GM10266 (cell line): ENCODE measurements at regions not wholly inside any gene's neighbourhood (a gene's known extent, or its start where the extent isn't known, plus 50 kb on each side); places are given as distances from the start of the nearest gene placed in this dataset.

ENCODE experiments used
- DNase-seq: peaks from one replicate; pipeline ENCODE4 v3.0.0; 2012; ENCODE audit errors: extremely low spot score
- TF ChIP-seq, protein P1 (sequence below): IDR thresholded peaks from 2 replicates; pipeline ENCODE4 v1.5.1; 2012; ENCODE audit warnings: mild to moderate bottlenecking, low read depth; ENCODE audit not compliant: control insufficient read depth, insufficient read depth; ENCODE audit errors: missing control alignments

DNA sequence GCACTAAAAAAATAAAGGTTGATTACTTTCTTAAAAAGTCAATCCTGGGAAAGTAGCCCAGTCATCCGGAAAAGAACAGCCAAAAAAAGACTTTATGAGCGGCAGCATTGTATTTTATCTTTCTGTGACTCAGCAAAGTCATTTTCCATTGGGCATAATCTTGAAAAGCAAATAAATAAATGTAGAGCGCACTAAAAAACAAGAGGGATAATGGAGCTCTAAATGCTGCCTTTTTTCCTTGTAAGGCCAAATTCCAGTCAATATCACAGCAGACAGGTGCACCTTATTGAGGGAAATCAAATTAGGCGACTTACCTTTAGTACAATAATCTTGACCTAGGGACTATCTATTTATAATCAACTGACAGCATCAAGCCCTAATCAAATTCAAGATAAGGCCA is 266.8 kb downstream of the MTRR start:
- TF ChIP-seq, protein P1, sequence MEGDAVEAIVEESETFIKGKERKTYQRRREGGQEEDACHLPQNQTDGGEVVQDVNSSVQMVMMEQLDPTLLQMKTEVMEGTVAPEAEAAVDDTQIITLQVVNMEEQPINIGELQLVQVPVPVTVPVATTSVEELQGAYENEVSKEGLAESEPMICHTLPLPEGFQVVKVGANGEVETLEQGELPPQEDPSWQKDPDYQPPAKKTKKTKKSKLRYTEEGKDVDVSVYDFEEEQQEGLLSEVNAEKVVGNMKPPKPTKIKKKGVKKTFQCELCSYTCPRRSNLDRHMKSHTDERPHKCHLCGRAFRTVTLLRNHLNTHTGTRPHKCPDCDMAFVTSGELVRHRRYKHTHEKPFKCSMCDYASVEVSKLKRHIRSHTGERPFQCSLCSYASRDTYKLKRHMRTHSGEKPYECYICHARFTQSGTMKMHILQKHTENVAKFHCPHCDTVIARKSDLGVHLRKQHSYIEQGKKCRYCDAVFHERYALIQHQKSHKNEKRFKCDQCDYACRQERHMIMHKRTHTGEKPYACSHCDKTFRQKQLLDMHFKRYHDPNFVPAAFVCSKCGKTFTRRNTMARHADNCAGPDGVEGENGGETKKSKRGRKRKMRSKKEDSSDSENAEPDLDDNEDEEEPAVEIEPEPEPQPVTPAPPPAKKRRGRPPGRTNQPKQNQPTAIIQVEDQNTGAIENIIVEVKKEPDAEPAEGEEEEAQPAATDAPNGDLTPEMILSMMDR, result no peak
- no peak for DNase-seq

DNA sequence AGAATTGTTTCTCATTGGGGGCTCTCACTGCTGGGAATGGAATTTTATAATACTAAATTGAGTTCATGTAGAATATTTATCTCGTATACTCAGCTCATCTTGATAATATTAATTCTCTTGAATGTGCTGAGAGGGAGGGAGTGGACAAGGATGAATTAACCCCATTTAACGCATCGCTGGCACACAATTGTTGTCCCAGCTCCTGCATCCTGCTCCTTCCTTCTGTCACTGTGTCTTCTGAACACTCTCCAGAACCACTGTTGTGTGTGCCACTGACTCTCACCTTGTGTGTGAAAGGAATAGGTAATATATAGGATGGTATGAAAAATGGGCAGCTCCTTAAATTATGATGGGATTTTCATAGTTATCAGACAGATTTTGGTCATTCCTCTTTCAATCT is 267.3 kb downstream of the MTRR start:
- no peak for DNase-seq
- TF ChIP-seq, protein P1, result no peak

DNA sequence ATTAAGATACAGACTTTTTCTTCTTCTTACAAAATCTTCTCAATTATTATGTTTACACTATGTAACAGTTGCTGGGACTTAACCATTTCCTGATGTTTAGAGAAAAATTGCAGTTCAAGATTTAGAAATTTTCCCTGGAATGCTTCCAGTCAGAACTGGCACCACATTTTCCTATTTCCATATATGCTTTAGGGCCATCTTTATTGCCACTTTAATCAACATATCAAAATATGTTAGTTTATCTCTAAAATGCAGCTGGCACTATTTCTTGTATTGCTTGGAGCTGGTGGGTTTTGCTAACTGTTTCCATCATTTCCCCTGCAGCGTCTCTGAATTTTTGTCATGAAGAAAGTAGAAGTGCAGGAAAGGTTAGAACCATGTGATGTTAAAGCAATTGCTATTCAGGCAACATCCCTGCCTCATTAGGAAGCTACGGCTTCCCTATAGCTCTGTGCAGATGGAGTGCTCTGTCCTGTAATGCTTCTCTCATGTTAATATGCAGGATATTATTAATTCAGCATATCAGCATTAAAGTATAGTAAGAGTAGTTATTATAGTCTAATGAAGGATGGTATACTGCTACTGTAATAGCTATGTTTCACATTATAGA is 269.1 kb downstream of the MTRR start:
- TF ChIP-seq, protein P1, result no peak
- DNase-seq, result no peak

DNA sequence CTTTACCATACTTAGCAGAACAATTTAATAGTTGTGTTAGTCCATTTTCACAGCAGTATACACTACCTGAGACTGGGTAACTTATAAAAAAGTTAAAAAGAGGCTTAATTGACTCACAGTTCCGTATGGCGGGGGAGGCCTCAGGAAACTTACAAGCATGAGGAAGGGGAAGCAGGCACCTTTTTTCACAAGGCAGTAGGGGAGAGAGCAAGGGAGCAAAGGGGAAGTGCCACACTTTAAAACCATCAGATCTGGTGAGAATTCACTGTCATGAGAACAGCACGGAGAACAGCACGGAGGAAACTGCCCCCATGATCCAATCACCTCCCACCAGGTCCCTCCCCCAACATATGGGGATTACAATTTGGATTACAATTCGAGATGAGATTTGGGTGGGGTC is 269.9 kb downstream of the MTRR start:
- TF ChIP-seq, protein P1, result no peak
- DNase-seq, result no peak

DNA sequence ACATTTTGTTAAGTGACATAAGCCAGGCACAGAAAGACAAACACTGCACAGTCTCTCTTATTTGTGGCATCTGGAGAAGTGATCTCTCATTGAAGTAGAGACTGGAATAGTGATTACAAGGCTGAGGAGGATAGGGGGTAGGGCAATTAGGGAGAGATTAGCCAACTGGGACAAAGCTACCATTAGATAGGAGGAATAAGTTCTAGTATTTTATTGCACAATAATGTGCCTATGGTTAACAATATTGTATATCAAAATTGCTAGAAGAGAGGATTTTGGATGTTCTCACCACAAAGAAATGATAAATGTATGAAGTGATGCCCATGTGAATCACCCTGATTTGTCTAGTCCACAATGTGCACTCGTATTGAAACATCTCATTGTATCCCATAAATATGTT is 281.8 kb downstream of the MTRR start:
- no peak for DNase-seq
- TF ChIP-seq, protein P1, result no peak

DNA sequence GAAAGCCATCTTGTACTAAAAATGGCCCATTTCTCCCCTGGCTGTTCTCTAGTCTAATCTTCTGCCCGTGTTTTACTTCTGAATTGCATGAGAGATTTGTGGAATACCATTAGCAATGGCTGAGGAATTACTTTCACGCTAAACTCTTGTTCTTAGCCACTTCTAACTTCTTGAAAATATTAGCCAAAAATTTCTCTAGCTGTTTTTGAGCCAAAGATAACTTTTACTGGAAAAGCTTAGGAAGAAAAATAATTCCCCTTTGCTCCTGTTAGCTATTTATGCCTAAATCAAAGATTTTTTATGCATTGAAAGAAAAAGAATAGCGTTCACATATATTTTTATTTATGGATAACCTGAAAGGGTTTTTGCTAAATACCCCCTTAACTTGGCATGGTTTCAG is 287.8 kb downstream of the MTRR start:
- TF ChIP-seq, protein P1, result no peak

DNA sequence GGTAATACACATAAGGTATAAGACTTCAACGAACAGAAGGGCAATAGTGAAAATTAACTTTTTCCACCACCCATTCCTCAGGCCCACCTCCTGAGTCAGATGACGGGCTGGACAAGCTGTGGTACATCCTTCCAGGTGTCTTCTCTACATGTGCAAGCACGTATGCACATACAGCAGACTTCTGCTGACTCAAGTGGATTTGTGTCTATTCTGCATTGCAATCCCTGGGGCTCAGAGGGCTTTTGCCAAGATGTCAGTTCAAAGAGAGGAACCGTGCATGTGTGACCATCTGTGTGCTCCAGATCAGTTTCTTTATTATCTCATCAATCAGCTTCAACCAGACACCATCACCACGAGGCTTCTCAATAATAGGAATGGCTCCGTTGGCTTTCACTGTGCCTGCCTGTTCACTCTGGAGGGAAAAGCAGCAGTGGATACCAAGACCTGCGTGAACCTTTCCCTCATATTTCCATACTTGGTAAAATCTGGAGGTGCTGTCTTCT is 288.4 kb downstream of the MTRR start:
- no peak for DNase-seq
- TF ChIP-seq, protein P1, result no peak

More for the DNA sequence above, 287.8 kb downstream of the MTRR start:
- no peak for DNase-seq
